Tibial nerve (tissue), 4 donors: ENCODE measurements at regions not wholly inside any gene's neighbourhood (a gene's known extent, or its start where the extent isn't known, plus 50 kb on each side); places are given as distances from the start of the nearest gene placed in this dataset.

Experiments used
- DNase-seq, 2 donors: peaks; one replicate each; pipeline ENCODE4 v3.0.0-alpha.2; 2019; ENCODE audit warnings: low spot score in 2 of 2
- H3K27ac ChIP-seq, 4 donors: fragments of 200-600 bp; sonication (generic) in 3 of 4; one replicate each; pipeline ENCODE4 v1.5.1; 2017 to 2019; ENCODE audit warnings: mild to moderate bottlenecking in 1 of 4
- H3K27me3 ChIP-seq, 2 donors: fragments of 200-600 bp; sonication (generic) in 1 of 2; one replicate each; pipeline versions ENCODE4 v1.5.1 to v1.6.0; 2017 to 2019
- H3K36me3 ChIP-seq, 3 donors: fragments of 200-600 bp; sonication (generic); one replicate each; pipeline ENCODE4 v1.5.1; 2018 to 2019
- H3K4me1 ChIP-seq, 4 donors: fragments of 200-600 bp; sonication (generic) in 3 of 4; one replicate each; pipeline ENCODE4 v1.5.1; 2017 to 2019
- H3K4me3 ChIP-seq, 4 donors: fragments of 200-600 bp; sonication (generic) in 3 of 4; one replicate each; pipeline ENCODE4 v1.5.1; 2017 to 2019; ENCODE audit warnings: mild to moderate bottlenecking in 1 of 4, moderate library complexity in 1 of 4
- H3K9me3 ChIP-seq, 4 donors: fragments of 200-600 bp; sonication (generic) in 3 of 4; one replicate each; pipeline ENCODE4 v1.5.1; 2017 to 2019
- CTCF ChIP-seq, 5 experiments: fragments of 200-600 bp in 3 of 5; fragments of 450-650 bp in 2 of 5; sonication (generic) in 3 of 5; IDR thresholded peaks; one replicate each; pipeline ENCODE4 v1.5.1; 2016 to 2019; ENCODE audit warnings: antibody characterized with exemption in 5 of 5, mild to moderate bottlenecking in 3 of 5, moderate library complexity in 2 of 5
- EP300 ChIP-seq, 2 donors: sonication (generic); formaldehyde crosslinking; IDR thresholded peaks; one replicate each; pipeline ENCODE4 v1.6.1; 2017; ENCODE audit warnings: antibody characterized with exemption in 2 of 2, mild to moderate bottlenecking in 1 of 2
- POLR2A ChIP-seq, 2 donors: fragments of 450-650 bp; IDR thresholded peaks; one replicate each; pipeline ENCODE4 v1.6.1; 2017; ENCODE audit warnings: antibody characterized with exemption in 2 of 2, mild to moderate bottlenecking in 2 of 2, moderate library complexity in 2 of 2
- WGBS, 2 donors: methylation state at CpG; one replicate each; pipeline ENCODE4 v1.1.5; 2018; 5-methylcytosine and 5-hydroxymethylcytosine counted together

- Histone ChIP-seq H3K9me3 (no peaks in the 10 kb centered on the region), H3K4me3 (no peak overlapping the region), H3K36me3 (no peaks in the 10 kb centered on the region), H3K27me3 (no peaks in the 10 kb centered on the region), H3K4me1 (no peaks in the 10 kb centered on the region), H3K27ac (no peak overlapping the region)
- 91 to 98% methylated on average over 2 of the region's 2 CpGs for WGBS, 2 donors
- DNase-seq, result no peak
- TF ChIP-seq EP300 (IDR thresholded peaks at IDR 0.05) (no peak), POLR2A (IDR thresholded peaks at IDR 0.05) (no peak), CTCF (IDR thresholded peaks at IDR 0.05) (no peak)
These were observed 506.1 kb downstream of the BCL11A start for GRCh38 chr2:60047347-60047746.

DNA sequence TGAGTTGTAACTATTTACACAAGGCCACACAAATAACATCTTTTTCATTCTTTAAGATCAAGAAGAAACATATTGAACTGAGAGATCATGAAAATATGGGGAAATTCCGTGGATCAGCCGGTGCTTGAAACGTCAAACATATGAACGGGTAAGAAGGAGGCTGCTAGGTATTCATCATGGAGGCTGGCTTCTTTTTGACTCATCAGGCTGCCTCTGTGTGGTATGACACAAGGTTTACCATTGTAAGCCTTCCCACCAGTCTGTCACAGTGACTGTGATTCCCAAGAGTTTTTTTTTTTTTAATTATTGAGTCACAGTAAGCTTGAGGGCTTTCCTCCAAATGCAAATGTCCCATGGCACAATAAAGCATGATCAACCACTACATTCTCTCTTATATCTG lies 506.9 kb downstream of the BCL11A start:
- no peaks in the 10 kb centered on the region for H3K9me3 ChIP-seq
- 67 to 73% methylated on average over 4 of the region's 4 CpGs for WGBS, 2 donors
- no peaks in the 10 kb centered on the region for H3K27me3 ChIP-seq
- H3K4me1 ChIP-seq, result no peaks in the 10 kb centered on the region
- DNase-seq, result no peak
- TF ChIP-seq EP300 (IDR thresholded peaks at IDR 0.05) (no peak), POLR2A (IDR thresholded peaks at IDR 0.05) (no peak), CTCF (IDR thresholded peaks at IDR 0.05) (no peak)
- H3K36me3 ChIP-seq, result no peaks in the 10 kb centered on the region
- no peak overlapping the region for H3K27ac ChIP-seq
- H3K4me3 ChIP-seq, result no peak overlapping the region

DNA sequence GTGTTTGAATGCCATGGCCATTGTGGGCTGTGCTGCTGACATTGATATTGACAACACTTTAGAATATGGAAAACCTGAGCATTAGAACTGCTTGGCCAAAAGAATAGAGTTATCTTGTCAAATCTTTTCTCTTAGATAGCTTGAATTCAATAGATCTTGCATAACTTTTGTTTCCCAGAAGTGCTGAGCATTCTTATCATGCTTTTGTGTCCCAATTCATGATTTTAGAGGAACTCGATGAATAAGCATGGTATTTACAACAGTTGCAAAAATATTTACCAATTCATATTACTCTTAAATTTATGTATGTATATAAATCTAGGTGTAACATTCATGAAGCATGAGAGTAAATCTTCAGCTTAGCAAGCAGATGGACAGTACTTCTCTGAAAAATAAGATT lies 508.0 kb downstream of the BCL11A start:
- Histone ChIP-seq H3K27ac (no peak overlapping the region), H3K4me1 (no peaks in the 10 kb centered on the region), H3K9me3 (no peaks in the 10 kb centered on the region), H3K4me3 (no peak overlapping the region), H3K27me3 (no peaks in the 10 kb centered on the region), H3K36me3 (no peaks in the 10 kb centered on the region)
- DNase-seq, result no peak
- WGBS, 2 donors, result 60 to 61% methylated on average over 1 of the region's 1 CpG
- TF ChIP-seq EP300 (IDR thresholded peaks at IDR 0.05) (no peak), POLR2A (IDR thresholded peaks at IDR 0.05) (no peak), CTCF (IDR thresholded peaks at IDR 0.05) (no peak)

GRCh38 chr2:60044484-60044883 lies 509.0 kb downstream of the BCL11A start:
- Histone ChIP-seq H3K4me1 (no peaks in the 10 kb centered on the region), H3K4me3 (no peak overlapping the region), H3K9me3 (no peaks in the 10 kb centered on the region), H3K27me3 (no peaks in the 10 kb centered on the region), H3K36me3 (no peaks in the 10 kb centered on the region), H3K27ac (no peak overlapping the region)
- TF ChIP-seq POLR2A (IDR thresholded peaks at IDR 0.05) (no peak), CTCF (IDR thresholded peaks at IDR 0.05) (no peak), EP300 (IDR thresholded peaks at IDR 0.05) (no peak)
- 86 to 88% methylated on average over 1 of the region's 1 CpG for WGBS, 2 donors
- no peak for DNase-seq

GRCh38 chr2:60042023-60042422 lies 511.4 kb downstream of the BCL11A start:
- DNase-seq, result no peak
- no peak overlapping the region for H3K27ac ChIP-seq
- no peaks in the 10 kb centered on the region for H3K4me1 ChIP-seq
- no peaks in the 10 kb centered on the region for H3K9me3 ChIP-seq
- no peak overlapping the region for H3K4me3 ChIP-seq
- H3K36me3 ChIP-seq, result no peaks in the 10 kb centered on the region
- WGBS, 2 donors, result 76 to 84% methylated on average over 3 of the region's 3 CpGs
- H3K27me3 ChIP-seq, result no peaks in the 10 kb centered on the region
- TF ChIP-seq CTCF (IDR thresholded peaks at IDR 0.05), result no peak
- no peak for TF ChIP-seq EP300 (IDR thresholded peaks at IDR 0.05)
- TF ChIP-seq POLR2A (IDR thresholded peaks at IDR 0.05), result no peak
